Sigmoid colon (tissue), 3 donors: ENCODE measurements at regions not wholly inside any gene's neighbourhood (a gene's known extent, or its start where the extent isn't known, plus 50 kb on each side); places are given as distances from the start of the nearest gene placed in this dataset.

Experiments
- CTCF ChIP-seq, 4 experiments: fragments of 450-650 bp in 3 of 4; fragments of 200-600 bp in 1 of 4; IDR thresholded peaks; one replicate each; pipeline ENCODE4 v1.5.1; 2016 to 2019; ENCODE audit warnings: antibody characterized with exemption in 4 of 4, mild to moderate bottlenecking in 3 of 4, moderate library complexity in 2 of 4
- POLR2A ChIP-seq, 2 donors: fragments of 450-650 bp; IDR thresholded peaks; one replicate each; pipeline ENCODE4 v1.6.1; 2016; ENCODE audit warnings: antibody characterized with exemption in 2 of 2, mild to moderate bottlenecking in 2 of 2, moderate library complexity in 2 of 2

DNA sequence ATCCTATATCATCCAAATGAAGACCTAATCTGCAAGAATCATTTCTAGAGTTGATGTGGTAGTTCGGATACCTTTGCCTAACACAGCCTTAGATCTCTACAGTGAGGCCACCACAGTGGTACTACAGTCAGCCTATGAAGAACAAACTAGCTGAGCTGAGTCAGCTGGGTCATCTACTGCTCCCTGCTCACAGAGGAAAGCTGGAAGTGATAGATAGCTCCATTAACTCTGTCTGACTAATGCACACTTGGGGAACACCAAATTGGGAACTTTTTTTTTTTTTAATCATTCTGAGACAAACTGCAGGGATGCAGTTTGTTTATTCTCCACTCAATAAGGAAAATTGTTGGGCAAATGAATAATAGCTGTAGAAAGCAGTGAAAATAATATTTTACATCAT is 1160.6 kb downstream of the PCDH9 start:
- no peak for TF ChIP-seq CTCF (IDR thresholded peaks at IDR 0.05)
- no peak for TF ChIP-seq POLR2A (IDR thresholded peaks at IDR 0.05)
